ENCODE measurements at regions not wholly inside any gene's neighbourhood (a gene's known extent, or its start where the extent isn't known, plus 50 kb on each side); places are given as distances from the start of the nearest gene placed in this dataset.
"Not testable (repeated sequence)": the region's sequence is repeated elsewhere in the genome, so short reads cannot be mapped to it uniquely, and the experiment has no call there.

DNA sequence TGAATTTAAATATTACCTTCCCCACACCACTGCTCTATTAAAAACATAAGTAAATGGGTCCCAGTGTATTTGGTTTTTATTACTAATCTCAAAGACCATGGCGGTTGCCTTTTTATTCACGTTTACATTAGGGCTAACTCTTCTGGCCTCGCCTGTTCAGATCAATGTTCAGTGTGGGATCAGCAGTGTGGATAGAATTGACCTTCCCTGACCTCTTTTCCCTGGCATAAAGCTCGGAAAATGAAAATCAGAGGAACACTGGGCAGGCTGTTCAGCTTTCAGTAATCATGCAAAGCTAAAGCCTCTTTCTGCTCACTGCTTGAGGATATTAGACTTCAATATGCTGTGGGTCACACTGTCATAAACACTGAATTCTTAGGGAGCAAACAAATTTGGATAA lies 422.6 kb upstream of the ONECUT1 start:
- DNase-seq (ENCODE audit: low spot score) = no peak

DNA sequence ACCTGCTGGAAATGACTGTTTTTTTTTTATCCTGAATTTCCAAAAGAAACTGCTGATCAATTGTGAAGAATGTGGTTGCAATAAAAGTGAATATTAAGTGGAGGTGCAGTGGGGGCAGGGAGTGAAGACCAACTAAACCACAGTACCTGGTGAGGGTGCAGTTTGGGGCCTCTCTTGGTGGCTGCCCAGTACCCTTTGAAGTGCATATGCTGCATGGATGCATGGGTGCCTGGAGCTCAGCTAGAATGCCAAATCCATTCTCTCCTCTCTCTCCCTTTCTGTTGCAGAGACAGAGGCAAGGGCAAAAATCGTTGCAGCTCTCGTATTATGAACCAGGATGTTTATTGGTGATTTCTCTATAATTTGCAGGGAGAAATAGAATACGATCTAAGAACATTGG lies 420.5 kb upstream of the ONECUT1 start:
- no peak for DNase-seq (ENCODE audit: low spot score)

DNA sequence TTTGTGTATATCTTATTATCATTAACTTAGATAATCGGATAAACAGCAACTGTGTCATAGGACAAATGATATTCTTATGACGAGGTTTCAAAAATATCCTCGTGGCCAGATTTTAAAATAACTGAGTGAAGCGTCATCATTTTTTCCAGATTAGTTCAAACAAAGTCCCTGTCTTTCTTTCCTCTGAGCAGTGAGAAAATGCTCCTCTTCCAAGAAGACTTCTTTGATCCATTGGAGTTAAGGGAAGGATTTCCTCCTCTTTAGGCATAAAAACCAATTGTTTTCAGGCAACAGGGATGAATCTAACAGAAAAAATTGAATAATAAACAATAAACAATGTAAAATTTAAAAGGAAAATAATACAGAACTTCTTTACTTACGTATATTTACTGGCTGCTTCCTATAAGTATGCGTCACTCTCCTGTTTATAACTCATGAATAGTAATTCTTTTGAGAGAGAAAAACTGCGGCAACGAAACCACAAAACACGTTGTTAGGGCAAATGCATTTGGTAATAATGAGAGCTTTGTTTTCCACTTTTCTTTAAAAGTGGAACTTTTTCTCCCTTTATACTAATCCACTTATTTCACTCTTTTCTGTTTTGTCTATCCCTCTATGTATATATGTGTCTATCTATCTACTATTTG lies 419.4 kb upstream of the ONECUT1 start:
- DNase-seq (ENCODE audit: low spot score) = no peak

DNA sequence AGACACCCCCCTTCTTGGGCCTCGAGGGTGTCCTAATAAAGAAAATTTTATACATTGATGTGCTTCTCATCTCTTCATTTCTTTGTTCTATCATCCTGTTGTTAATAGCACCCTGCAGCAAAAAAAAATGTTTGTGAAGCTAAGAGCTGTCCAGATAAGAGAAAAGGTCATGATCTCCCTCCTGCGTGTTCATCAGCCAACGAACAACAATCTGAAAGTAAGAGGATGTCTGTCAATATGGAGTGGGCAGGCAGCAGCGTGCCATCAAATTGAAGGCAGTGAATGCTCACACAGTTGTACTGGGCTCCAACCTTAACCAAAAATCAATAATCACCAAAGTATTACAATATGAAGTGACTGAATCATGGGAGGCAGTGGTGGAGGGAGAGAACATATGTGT lies 418.6 kb upstream of the ONECUT1 start:
- no peak for DNase-seq (ENCODE audit: low spot score)

DNA sequence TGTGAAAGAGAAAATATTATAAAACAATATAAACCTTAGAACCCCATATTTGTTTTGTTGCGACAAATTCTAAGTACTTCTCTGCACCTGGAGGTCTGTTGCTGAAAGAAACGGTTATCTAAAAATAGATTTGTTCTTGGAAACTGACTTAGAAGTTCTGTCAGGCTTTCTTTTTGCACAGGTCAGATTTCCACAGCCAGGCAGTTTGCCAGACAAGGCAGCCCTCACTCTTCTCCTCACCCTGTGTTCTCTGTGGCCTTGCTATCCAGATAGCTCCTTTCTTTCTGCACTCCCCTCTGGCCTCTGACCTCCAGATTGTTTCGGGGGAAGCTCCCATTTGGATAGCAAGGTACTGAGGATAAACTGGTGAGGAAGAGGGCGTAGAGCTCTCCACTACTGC lies 413.3 kb upstream of the ONECUT1 start:
- no peak for DNase-seq (ENCODE audit: low spot score)

DNA sequence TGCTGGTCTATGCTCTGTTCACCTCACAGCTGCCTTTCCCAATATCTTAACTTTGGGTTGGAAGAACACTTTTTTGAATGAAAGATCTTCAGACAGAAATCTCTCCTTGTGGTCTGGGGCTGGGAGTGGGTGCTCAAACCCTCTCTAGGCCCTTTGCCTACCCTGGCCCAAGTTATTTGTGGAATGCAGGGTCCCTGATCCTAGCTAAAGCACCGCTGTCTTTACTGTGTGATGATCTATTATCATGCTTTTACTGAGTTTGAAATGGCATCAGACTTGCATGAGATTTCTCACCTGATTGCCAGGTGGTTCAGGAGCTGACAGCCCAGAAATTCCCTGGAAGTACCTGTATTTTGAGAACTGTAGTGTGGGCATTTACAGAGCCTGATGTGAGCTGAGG lies 412.7 kb upstream of the ONECUT1 start:
- DNase-seq (ENCODE audit: low spot score) = no peak

DNA sequence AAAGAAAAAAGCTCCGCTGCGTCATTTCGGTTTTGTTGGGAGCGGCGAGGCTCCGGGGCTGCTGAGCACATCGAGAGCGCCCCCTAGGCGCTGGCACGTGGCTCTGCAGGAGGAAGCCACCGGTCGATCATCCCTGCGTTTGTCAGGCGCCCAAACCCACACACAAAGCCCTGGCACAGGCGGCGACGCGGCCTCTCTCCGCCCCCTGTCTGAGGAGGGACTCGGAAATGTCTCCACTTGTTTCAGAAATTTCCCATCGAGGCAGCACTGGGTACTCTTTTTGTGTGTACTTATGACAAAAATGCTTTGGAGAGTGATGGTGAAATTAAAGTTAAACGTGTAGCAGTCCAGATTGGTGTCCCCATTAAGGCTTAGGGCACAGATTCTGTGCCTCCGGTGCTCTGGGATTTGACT lies 407.3 kb upstream of the ONECUT1 start:
- DNase-seq (ENCODE audit: low spot score) = peak; percentile 55

DNA sequence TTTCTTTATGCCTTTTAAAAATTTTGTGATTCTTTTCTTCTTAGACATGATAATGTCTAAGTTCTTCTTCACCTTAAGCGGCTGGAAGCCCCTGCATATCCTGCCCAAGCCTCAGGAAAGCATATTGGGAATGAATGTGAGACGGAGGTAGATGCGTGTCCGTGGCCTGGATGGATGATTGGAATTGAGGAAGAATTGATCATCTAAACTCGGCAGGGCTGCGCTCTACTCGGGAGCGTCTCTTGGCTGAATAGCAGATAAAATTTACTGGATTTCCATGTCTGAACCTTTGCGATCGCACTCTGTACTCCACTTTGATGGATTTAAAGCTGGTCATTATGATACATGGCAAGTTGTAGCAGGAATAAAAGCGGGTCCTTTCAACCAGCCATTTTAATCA lies 406.7 kb upstream of the ONECUT1 start:
- no peak for DNase-seq (ENCODE audit: low spot score)

DNA sequence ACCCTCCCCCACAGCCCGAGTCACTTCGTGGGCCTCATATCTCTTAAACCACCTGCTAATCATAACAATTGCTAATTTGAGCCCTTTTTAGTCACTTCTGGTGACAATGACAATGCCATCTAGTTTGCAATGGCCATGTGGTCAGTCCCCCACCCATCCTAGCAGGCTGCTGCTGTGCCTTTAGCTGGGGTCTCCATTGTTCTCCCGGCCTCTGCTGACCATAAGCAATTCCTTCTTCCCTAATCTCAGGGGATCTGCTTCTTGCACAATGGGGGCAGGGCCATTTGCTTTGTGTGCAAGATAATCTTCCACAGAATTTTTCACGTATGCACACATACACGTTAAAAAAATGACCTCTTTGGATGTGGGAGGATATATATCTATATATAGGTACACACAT lies 406.1 kb upstream of the ONECUT1 start:
- DNase-seq (ENCODE audit: low spot score) = no peak

DNA sequence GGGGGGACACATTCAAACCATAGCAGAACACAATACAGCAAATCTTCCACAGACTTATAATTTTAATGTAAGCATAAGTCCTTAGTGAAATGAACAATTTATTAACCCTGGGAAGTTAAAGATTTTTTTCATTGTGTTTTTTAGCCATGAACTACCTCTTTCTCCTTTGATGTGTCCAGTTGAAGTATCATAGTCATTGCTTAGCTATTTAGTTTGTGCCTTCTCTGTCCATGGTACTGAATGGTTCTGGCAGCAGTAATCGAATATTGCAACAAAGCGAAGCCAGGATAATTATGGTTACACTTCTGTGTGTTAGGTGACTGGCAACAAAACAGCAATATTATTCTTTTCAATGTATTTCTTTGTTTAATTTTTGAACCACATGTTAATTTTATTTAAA lies 403.0 kb upstream of the ONECUT1 start:
- DNase-seq (ENCODE audit: low spot score) = peak; percentile 2

DNA sequence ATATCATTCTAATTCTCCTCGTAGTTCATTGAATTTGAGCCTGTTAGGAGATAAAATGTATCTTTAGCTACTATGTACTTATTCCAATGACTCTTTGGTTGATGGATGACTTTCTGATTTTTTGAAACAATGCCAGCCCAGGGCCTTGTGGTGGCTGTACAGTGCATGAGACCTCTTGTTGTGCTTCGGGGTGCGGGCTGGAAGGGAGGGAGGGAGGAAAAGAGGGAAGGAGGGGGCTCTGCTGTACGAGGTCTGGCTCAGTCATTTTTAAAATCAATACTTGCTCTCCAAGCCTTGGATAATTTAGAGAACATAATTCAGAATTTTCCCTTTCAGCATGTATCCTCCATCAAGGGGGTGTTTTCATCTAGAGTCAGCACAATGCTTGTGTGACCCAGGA lies 399.7 kb upstream of the ONECUT1 start:
- DNase-seq (ENCODE audit: low spot score) = no peak

DNA sequence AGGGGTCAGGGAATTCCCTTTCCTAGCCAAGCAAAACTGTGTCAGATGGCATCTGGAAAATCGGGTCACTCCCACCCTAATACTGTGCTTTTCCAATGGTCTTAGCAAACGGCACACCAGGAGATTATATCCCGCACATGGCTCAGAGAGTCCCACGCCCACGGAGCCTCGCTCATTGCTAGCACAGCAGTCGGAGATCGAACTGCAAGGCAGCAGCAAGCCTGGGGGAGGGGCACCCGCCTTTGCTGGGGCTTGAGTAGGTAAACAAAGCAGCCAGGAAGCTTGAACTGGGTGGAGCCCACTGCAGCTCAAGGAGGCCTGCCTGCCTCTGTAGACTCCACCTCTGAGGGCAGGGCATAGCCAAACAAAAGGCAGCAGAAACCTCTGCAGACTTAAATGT lies 393.3 kb upstream of the ONECUT1 start:
- DNase-seq (ENCODE audit: low spot score) = not testable (repeated sequence)

DNA sequence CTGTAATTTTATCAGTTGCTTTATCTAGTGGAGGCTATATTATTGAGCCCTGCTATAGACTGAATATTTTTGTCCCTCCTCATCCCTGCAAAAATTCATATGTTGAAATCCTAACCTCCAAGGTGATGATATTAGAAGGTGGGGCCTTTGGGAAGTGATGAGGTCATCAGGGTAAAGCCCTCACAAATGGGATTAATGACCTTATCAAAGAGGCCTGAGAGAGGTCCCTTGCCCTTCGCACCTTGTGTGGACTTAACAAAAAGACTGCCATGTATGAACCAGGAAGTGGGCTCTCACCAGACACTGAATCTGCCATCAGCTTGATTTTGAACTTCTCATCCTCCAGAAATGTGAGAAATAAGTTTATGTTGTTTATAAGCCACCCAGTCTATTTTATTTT lies 381.4 kb upstream of the ONECUT1 start:
- no peak for DNase-seq (ENCODE audit: low spot score)

DNA sequence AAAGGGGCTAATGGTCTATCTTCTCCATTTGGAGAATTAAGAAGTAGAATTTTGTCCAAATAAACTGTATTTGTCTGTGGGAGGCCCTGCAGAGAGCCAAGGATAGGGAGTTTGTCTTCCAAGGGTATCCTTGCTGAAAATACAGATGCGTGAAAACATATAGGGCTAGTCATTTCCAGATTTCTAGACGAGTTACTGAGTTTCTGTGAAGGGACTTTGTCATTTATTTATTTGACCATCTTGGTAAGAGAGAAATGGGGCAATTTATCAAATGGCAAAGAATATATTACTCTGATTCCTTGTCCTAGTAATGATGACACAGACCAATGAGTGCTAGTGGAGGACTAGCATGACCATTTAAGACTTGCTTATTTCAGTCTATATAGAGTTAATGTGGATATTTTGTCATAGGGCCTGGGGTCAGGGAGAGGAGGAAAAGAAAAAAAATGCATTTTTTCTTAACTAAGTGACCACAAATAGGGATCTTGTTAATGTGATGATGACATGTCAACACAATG lies 376.6 kb upstream of the ONECUT1 start:
- DNase-seq (ENCODE audit: low spot score) = no peak

DNA sequence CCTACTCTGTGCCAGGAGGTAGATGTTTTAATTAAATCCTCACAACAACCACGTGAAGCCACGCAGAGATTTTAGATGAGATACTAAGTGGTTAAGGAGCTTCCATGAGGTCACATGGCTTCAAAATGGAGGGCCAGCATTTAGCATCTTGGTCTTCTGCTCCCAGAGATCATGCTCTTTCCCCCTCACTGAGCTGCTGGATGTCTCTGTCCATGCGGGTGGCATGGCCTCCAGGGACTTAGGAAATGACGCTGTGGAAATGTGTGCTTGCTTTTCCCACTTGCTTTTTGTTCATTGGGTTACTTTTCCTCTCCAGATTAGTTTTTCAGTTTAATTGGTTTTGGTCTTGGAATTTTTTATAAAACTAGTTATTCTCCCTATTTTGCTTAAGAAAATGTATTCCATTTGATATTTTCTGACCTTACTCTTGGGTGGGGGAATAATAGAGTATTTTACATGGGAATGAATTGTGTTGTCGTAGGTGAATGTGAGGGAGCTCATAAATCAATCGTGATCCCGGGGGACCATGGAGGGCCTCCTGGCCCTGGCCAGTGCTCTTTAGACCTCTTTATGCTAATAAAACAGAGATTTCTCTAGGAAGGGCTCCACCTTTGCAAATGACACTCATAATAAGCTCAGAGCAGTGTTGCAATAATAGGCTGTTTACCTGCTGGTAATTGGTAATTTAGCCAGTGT lies 376.0 kb upstream of the ONECUT1 start:
- no peak for DNase-seq (ENCODE audit: low spot score)

DNA sequence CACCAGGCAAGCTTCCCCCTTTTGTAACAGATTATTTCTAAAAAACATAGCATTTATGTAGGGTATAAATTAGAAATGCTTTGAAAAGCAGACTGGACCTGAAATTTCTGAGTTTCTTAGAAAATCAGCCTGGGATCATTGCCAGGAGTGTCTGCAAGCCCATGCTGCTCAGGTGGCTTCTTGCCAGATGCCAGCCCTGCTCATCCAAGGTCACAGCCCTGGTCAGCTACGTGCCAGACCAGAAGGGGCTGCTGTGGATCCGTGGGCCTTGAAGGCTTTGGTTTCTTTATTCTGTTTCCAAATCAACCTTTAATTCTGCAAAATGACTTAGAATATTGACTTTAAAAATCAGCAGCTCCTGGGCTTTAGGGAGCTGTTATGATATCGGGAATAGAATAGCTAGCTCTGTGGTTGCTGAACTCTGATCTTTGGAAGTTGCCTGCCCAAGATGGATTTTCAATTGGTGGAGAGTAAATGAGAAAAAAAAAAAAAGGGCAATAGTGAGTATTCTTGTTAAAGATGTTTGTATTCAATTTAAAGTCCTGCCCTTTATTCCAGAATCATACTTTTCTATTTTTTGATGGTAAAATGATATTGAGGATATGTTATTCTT lies 370.1 kb upstream of the ONECUT1 start:
- DNase-seq (ENCODE audit: low spot score) = no peak

DNA sequence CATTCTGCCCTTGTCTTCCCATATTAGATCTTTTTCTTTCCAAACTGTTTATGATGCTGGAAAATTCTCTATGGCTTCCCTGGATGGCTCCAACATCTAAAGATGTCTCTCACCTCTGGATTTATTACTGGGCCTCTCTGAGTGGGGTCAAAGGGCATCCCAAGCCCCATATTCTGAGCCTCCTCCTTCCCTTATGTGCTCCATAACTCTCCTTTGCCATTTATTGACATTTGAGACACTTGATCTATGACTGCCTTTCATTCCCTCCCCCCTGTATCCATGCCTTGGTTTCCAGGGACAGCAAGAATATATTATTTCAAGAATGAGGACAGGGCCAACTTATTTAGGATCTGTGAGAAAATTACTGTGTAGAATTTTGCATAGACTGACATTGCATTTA lies 369.3 kb upstream of the ONECUT1 start:
- no peak for DNase-seq (ENCODE audit: low spot score)

DNA sequence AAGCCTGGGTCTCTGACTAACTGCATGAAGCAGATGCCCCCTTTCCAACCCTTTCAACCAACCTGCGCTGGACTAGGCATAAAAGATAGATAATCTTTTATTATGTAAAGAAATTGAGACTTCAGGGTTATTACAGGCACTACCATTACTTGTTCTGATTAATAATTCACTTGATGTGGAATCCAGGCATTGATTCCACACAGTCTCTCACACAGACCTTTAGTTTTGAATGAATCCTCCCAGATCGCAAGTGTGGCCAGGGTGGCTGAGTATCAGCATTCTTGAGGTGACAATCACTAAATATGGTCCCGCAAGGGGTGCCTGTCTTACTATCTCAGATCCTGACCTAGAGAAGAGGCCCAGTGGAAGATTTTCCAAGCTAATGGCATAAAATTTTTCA lies 368.9 kb upstream of the ONECUT1 start:
- no peak for DNase-seq (ENCODE audit: low spot score)

DNA sequence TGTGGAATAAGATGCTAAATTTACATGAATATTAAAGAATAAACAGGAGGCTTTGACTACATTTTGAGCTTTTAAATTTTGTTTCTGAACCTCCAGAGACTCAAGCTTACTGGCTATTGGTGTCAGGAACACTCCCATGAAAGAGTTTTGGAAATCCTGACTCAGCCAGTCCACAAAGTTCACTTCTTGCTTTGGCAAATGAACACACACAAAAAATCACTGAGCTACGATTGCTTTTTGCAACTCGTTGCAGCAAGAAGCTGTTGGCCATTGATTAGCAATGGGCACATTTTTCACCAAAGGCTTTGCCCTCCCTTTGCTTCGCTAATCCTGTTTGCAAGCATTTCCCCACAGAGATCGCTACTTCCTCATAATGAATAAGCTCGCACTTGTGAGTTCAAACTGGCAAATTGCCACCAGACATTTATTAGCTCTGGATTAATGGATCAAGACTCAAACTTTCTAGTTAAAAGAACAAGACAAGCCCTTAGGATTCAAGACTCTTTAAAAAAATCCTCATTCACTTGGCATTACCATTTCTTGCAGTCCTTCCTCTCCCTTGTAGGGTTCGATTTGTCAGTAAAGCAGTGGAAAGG lies 343.2 kb upstream of the ONECUT1 start:
- DNase-seq (ENCODE audit: low spot score) = no peak

DNA sequence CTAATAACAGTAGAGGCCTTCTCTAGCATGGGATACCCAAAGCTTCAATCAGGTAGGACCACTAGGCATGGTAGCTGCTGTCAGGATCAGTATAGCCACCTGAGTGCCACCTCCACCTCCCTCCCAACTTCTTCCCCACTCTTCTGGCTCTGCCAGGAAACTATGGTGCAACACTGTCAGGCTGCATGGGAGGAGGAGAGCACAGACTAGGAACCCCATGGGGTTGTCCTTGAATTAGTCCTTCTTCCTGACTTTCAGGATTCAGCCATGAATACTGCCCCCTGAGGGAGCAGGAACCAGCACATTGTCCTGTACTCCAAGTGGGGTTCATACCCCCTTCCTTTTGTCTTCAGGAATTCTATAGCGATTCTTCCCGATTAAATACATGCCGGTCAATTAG lies 340.8 kb upstream of the ONECUT1 start:
- DNase-seq (ENCODE audit: low spot score) = no peak

DNA sequence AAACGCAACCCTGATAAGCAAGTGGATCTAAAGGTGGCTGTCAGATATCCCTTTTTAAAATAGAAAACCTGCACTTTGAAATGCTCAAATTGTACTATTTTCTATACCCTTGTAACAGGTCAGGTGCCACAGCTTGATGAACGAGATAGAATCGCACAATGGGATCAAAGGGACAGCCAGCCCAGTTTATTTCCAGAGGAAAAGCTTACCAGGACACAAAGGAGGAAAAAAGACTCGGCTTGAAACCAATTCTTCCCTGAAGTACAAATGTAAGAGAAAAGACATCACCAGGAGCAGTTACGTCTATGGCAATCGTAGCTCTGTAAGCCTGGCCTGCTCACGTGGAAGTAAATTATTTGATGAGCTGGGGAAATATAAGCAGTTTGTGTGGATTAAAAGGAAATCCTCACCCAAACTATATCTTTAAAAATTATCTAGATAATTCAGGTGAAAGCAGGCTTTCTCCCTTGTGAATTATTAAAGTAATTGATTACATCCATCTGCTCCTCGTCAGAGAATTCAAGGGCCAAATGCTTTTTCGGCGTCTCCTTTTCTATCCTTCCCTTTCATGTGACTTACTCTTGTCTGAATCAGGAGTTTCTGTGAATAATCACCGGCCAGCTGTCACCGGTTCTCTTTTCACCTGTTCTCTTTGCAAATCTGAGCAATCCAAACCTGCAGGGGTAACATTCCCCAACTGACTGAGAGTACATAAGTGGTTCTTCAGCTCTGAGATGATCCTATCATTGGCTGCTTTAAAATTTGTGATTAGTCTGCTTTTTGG lies 339.2 kb upstream of the ONECUT1 start:
- no peak for DNase-seq (ENCODE audit: low spot score)

DNA sequence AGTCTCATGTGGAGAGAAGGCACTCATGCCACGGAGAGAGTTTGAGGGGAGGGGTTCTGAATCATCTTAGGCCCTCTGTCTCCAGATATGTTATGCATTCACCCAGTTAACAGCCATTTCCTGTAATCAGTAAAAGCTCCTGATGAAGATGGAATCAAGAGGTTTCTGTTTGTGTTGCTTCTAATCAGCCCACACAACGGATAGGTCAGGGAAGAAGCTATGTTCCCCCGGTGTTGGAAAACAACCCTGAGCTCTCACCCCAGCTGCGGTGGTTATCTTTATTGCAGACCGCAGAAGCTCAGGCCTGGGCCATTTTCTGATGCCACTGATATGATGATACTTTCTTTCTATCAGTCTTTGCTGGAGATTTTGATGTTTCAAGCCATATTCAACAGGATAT lies 338.5 kb upstream of the ONECUT1 start:
- DNase-seq (ENCODE audit: low spot score) = no peak

Measured in AG08395 (cell line).